T-helper 2 cell treated with Interferon-gamma antibody and Interleukin-4, amounts not matched to agents 5 μg/mL and 100 μg/mL, for 36 hours (primary cell): ENCODE measurements at regions not wholly inside any gene's neighbourhood (a gene's known extent, or its start where the extent isn't known, plus 50 kb on each side); places are given as distances from the start of the nearest gene placed in this dataset.

Source experiments
- DNase-seq: peaks from one replicate; pipeline ENCODE4 v3.0.0; 2021; ENCODE audit warnings: low spot score
- H3K27ac Mint-ChIP-seq: one replicate; pipeline ENCODE4 v1.8.0; 2021; ENCODE audit warnings: mild to moderate bottlenecking, mixed read lengths
- H3K27me3 Mint-ChIP-seq: one replicate; pipeline ENCODE4 v1.8.0; 2021; ENCODE audit warnings: low read depth, mixed read lengths
- H3K36me3 Mint-ChIP-seq: one replicate; pipeline ENCODE4 v1.8.0; 2021; ENCODE audit warnings: low read depth, mixed read lengths
- H3K4me1 Mint-ChIP-seq: one replicate; pipeline ENCODE4 v1.8.0; 2021; ENCODE audit warnings: low read depth, mixed read lengths
- H3K4me3 Mint-ChIP-seq: one replicate; pipeline ENCODE4 v1.8.0; 2022; ENCODE audit warnings: mild to moderate bottlenecking, moderate library complexity, mixed read lengths
- H3K9me3 Mint-ChIP-seq: one replicate; pipeline ENCODE4 v1.8.0; 2021; ENCODE audit warnings: mixed read lengths

DNA sequence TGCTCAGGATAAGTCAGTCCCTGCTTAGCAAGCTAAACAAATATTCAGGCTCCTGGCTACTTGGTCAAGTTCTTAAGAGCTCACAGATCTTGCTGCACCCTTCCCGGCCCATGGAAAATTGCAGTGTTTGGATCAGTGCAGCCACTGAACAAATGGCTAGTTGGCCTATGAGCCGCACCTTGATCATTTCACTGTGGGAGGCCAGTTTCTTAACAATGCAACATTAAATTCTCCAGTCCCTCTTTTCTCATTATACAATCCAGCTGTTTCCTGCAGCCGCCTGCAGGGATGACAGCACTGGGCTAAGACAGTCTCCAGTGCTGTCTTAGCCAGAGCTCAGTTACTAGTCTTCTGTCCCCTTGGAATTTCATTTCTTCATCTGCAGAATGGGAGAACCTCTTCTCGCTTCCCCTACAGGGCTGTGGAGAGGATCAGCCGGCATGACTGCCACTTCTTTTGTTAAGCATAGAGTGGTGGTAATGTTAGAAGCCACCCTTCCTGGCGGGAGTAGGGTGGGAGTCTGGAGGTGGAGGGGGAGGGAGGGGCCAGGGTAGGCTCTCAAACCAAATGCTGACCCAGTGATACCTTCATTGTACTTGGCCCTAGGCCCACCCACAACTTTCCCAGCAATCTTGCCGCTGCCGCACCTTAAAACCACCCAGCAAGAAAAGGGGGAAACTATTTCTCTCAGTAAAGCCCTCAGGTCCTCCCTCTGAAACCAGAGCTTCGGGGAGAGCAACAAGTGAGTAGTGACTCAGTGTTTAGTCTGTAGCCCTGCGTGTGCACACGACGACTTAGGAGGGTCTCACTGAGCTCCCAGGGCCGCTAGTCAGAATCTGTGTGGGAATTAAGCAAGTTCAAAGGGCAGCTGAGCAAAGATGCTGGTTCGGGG, 145.7 kb downstream of the NUAK1 start:
- peaks cover 9% of the 10 kb centered on the region for H3K27me3 Mint-ChIP-seq
- H3K4me3 Mint-ChIP-seq, result no peak overlapping the region
- no peaks in the 10 kb centered on the region for H3K4me1 Mint-ChIP-seq
- H3K36me3 Mint-ChIP-seq, result no peaks in the 10 kb centered on the region
- no peaks in the 10 kb centered on the region for H3K9me3 Mint-ChIP-seq
- no peak overlapping the region for H3K27ac Mint-ChIP-seq
- DNase-seq, result no peak

- DNase-seq, result no peak
- Mint-ChIP-seq H3K4me1 (no peaks in the 10 kb centered on the region), H3K9me3 (no peaks in the 10 kb centered on the region), H3K36me3 (no peaks in the 10 kb centered on the region), H3K27me3 (peaks cover 11% of the 10 kb centered on the region), H3K27ac (no peak overlapping the region), H3K4me3 (no peak overlapping the region)
Measured at GRCh38 chr12:105993766-105994555, 144.8 kb downstream of the NUAK1 start.

- Mint-ChIP-seq H3K27me3 (peaks cover 15% of the 10 kb centered on the region), H3K36me3 (no peaks in the 10 kb centered on the region), H3K4me1 (no peaks in the 10 kb centered on the region), H3K27ac (no peak overlapping the region), H3K9me3 (no peaks in the 10 kb centered on the region), H3K4me3 (no peak overlapping the region)
- DNase-seq, result no peak
Measured at GRCh38 chr12:105995961-105996431, 142.8 kb downstream of the NUAK1 start.

DNA sequence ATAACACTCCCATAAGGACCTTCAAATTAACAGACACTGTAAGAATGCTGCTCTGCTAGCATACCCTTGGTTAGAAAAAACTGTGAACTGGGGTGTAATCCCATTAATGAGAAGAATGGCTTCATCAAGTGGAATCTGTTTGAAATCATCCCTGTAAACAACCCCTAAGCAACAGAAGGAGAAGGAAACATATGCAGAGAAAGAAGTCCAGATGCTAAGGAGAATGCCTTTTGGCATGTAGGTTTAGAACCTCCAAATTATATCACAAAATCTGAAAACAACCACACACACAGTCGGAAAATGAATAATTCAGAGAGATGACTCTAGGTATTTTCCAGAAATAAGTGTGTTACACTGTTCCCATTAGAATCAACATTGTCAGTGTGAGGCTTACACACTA, 140.2 kb downstream of the NUAK1 start:
- no peak for DNase-seq
- H3K9me3 Mint-ChIP-seq, result no peaks in the 10 kb centered on the region
- no peaks in the 10 kb centered on the region for H3K4me1 Mint-ChIP-seq
- H3K27ac Mint-ChIP-seq, result no peak overlapping the region
- peaks cover 14% of the 10 kb centered on the region for H3K27me3 Mint-ChIP-seq
- no peak overlapping the region for H3K4me3 Mint-ChIP-seq
- no peaks in the 10 kb centered on the region for H3K36me3 Mint-ChIP-seq

- DNase-seq, result no peak
- Mint-ChIP-seq H3K36me3 (no peaks in the 10 kb centered on the region), H3K9me3 (no peaks in the 10 kb centered on the region), H3K4me3 (no peak overlapping the region), H3K27me3 (peaks cover 21% of the 10 kb centered on the region), H3K27ac (no peak overlapping the region), H3K4me1 (no peaks in the 10 kb centered on the region)
Measured at GRCh38 chr12:106000382-106001104, 138.2 kb downstream of the NUAK1 start.

DNA sequence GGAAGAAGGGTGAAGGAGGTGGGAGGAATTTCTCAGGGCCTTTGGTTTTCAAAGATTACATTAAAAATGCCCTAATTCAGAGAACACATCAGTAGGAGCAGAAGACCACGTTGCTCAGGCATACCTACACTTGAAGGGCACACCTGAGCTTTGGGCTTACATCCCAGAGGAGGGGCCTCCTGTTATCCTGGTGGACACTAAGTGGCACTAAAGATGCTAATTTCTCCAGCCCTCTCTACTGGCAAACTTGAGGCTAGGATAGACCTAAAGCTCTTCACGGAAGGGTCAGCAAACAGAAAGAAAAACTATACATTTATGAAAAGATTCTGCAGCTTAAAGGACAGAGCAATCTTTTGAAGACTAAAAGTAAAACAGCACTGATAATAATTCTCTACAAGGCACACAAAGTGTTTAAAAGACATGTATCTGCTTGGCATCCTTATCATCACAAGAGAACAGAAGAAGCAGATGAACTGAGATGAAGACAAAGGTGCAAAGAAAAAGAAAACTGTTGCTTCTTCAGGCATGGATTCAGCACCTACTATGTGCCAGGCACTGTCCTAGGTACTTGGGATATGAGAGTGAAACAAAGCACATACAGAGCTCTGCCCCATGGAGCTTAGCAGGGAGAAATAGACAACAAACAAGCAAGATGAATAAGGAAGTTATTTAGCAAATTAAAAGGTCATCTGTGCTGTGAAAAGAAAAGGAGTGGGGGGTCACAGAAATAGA, 137.5 kb downstream of the NUAK1 start:
- H3K27me3 Mint-ChIP-seq, result peaks cover 21% of the 10 kb centered on the region
- no peaks in the 10 kb centered on the region for H3K36me3 Mint-ChIP-seq

DNA sequence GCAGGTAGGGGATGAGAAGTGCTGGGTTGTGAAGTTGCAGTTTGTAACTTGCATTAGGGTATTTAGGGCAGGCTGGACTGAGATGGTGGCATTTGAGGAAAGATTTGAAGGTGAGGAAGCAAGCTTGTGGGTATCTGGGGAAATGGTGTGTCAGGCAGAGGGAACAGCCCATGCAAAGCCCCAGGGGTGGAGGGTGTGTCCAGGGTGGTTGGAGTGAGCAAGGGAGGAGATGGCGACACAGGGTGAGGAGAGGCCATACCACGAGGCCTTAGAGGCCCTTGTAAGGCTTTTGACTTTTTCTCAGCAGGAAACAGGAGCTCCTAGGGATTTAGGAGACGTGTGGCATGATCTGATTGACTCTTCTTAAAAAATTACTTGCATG, 136.9 kb downstream of the NUAK1 start:
- no peaks in the 10 kb centered on the region for H3K9me3 Mint-ChIP-seq
- H3K4me1 Mint-ChIP-seq, result no peaks in the 10 kb centered on the region
- H3K36me3 Mint-ChIP-seq, result no peaks in the 10 kb centered on the region
- no peak overlapping the region for H3K4me3 Mint-ChIP-seq
- peaks cover 21% of the 10 kb centered on the region for H3K27me3 Mint-ChIP-seq
- no peak overlapping the region for H3K27ac Mint-ChIP-seq
- DNase-seq, result no peak

More for the DNA sequence above, 137.5 kb downstream of the NUAK1 start:
- no peak for DNase-seq
- Mint-ChIP-seq H3K4me1 (no peaks in the 10 kb centered on the region), H3K27ac (no peak overlapping the region), H3K4me3 (no peak overlapping the region), H3K9me3 (no peaks in the 10 kb centered on the region)

- H3K4me3 Mint-ChIP-seq, result no peak overlapping the region
- H3K27me3 Mint-ChIP-seq, result peaks cover 19% of the 10 kb centered on the region
- no peak overlapping the region for H3K27ac Mint-ChIP-seq
- no peaks in the 10 kb centered on the region for H3K4me1 Mint-ChIP-seq
- H3K9me3 Mint-ChIP-seq, result no peaks in the 10 kb centered on the region
- H3K36me3 Mint-ChIP-seq, result no peaks in the 10 kb centered on the region
- no peak for DNase-seq
Measured at GRCh38 chr12:106003297-106003696, 135.5 kb downstream of the NUAK1 start.

GRCh38 chr12:106004289-106004688, 134.5 kb downstream of the NUAK1 start:
- Mint-ChIP-seq H3K27ac (no peak overlapping the region), H3K4me3 (no peak overlapping the region), H3K36me3 (no peaks in the 10 kb centered on the region), H3K9me3 (no peaks in the 10 kb centered on the region), H3K27me3 (peaks cover 17% of the 10 kb centered on the region), H3K4me1 (no peaks in the 10 kb centered on the region)
- no peak for DNase-seq

GRCh38 chr12:106006382-106006781, 132.4 kb downstream of the NUAK1 start:
- Mint-ChIP-seq H3K9me3 (no peaks in the 10 kb centered on the region), H3K27me3 (peaks cover 10% of the 10 kb centered on the region), H3K36me3 (no peaks in the 10 kb centered on the region), H3K4me3 (no peak overlapping the region), H3K4me1 (no peaks in the 10 kb centered on the region), H3K27ac (no peak overlapping the region)
- DNase-seq, result no peak

DNA sequence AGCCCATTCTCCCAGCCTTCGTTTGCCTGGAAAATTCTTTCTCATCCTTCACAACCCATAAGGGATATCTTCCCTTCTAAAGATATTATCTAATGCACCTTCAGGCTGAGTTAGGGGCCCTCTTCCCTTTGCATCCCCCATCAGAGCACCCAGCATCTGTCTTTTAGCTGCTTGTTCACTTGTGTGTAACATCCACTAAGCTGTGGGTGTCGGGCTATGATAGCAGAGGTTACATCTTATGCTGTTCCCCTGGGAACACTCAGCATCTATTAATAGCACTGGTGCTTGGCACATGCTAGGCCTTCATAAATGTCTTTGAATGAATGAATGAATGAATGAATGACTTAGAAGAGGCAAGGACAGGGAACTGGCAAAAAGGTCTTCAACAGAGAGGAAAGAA, 131.8 kb downstream of the NUAK1 start:
- Mint-ChIP-seq H3K36me3 (no peaks in the 10 kb centered on the region), H3K27me3 (peaks cover 7% of the 10 kb centered on the region), H3K4me1 (no peaks in the 10 kb centered on the region), H3K9me3 (no peaks in the 10 kb centered on the region), H3K27ac (no peak overlapping the region), H3K4me3 (no peak overlapping the region)
- DNase-seq, result no peak

- no peaks in the 10 kb centered on the region for H3K36me3 Mint-ChIP-seq
- no peaks in the 10 kb centered on the region for H3K9me3 Mint-ChIP-seq
- H3K4me3 Mint-ChIP-seq, result no peak overlapping the region
- no peak overlapping the region for H3K27ac Mint-ChIP-seq
- no peaks in the 10 kb centered on the region for H3K4me1 Mint-ChIP-seq
- no peak for DNase-seq
- no peaks in the 10 kb centered on the region for H3K27me3 Mint-ChIP-seq
Measured at GRCh38 chr12:106010741-106011140, 128.0 kb downstream of the NUAK1 start.
